OCI-LY7 (cell line): ENCODE measurements at regions not wholly inside any gene's neighbourhood (a gene's known extent, or its start where the extent isn't known, plus 50 kb on each side); places are given as distances from the start of the nearest gene placed in this dataset.

ENCODE experiments used
- BruUV-seq: library from RNA; stranded (reverse); fragments of 400-500 nt; replicated peaks from 2 replicates; lab custom pipeline; 2021; lab: Mats Ljungman, UMichigan
- CTCF ChIA-PET: fragments of 300-600 bp; sonication (Branson Sonifier 250); formaldehyde crosslinking; loops from one replicate; lab custom pipeline; 2022; ENCODE audit warnings: antibody characterized with exemption; ENCODE audit not compliant: unreplicated experiment; lab: Charles Lee
- POLR2A ChIA-PET: fragments of 300-600 bp; sonication (Branson Sonifier 250); formaldehyde crosslinking; loops from one replicate; lab custom pipeline; 2022; ENCODE audit warnings: antibody characterized with exemption; lab: Charles Lee
- DNase-seq: peaks from one replicate; pipeline ENCODE4 v3.0.0-alpha.2; 2015; ENCODE audit warnings: low spot score
- H2AFZ ChIP-seq: fragments of 200-600 bp; sonication (generic), shearing (Covaris generic); 2 replicates; pipeline ENCODE4 v1.6.1; 2014; ENCODE audit warnings: mild to moderate bottlenecking, antibody characterized with exemption, low read length, moderate library complexity
- H3K27ac ChIP-seq: fragments of 200-600 bp; sonication (generic); 2 replicates; pipeline ENCODE4 v1.5.1; 2014; ENCODE audit warnings: mixed run types, low read depth, mild to moderate bottlenecking, moderate library complexity, low read length, inconsistent platforms; ENCODE audit not compliant: poor library complexity, severe bottlenecking
- H3K36me3 ChIP-seq: fragments of 200-600 bp; sonication (generic); 2 replicates; pipeline ENCODE4 v1.6.1; 2014; ENCODE audit warnings: mild to moderate bottlenecking, antibody characterized with exemption, low read length, moderate library complexity, mixed read lengths; ENCODE audit not compliant: insufficient read depth
- H3K4me1 ChIP-seq: fragments of 200-600 bp; sonication (generic); 2 replicates; pipeline ENCODE4 v1.5.1; 2014; ENCODE audit warnings: mild to moderate bottlenecking, low read length; ENCODE audit not compliant: insufficient read depth, poor library complexity, severe bottlenecking
- H3K4me2 ChIP-seq: fragments of 200-600 bp; sonication (generic); 2 replicates; pipeline ENCODE4 v1.6.1; 2014; ENCODE audit warnings: mild to moderate bottlenecking, low read length
- H3K4me3 ChIP-seq: fragments of 200-600 bp; sonication (generic); 2 replicates; pipeline ENCODE4 v1.5.1; 2014; ENCODE audit warnings: mild to moderate bottlenecking, low read depth, low read length; ENCODE audit not compliant: poor library complexity, severe bottlenecking
- H3K79me2 ChIP-seq: fragments of 200-600 bp; sonication (generic); 2 replicates; pipeline ENCODE4 v1.6.1; 2016; ENCODE audit warnings: low read depth, mild to moderate bottlenecking, low read length, moderate library complexity, mixed read lengths; ENCODE audit not compliant: insufficient read depth
- H3K9me2 ChIP-seq: fragments of 200-600 bp; sonication (generic); 2 replicates; pipeline ENCODE4 v1.6.1; 2016; ENCODE audit warnings: mild to moderate bottlenecking, low read length, mixed read lengths; ENCODE audit not compliant: insufficient read depth
- H3K9me3 ChIP-seq: fragments of 200-600 bp; sonication (generic); 2 replicates; pipeline ENCODE4 v1.6.1; 2014; ENCODE audit warnings: mild to moderate bottlenecking, mixed run types, low read length, mixed read lengths
- H4K20me1 ChIP-seq: fragments of 200-600 bp; sonication (generic); 2 replicates; pipeline ENCODE4 v1.6.1; 2014; ENCODE audit warnings: mild to moderate bottlenecking, antibody characterized with exemption, low read length, moderate library complexity, mixed read lengths; ENCODE audit not compliant: insufficient read depth
- CTCF ChIP-seq: fragments of 200-600 bp; sonication (generic); conservative IDR thresholded peaks from 2 replicates; pipeline ENCODE4 v1.5.1; 2014; ENCODE audit warnings: mild to moderate bottlenecking, antibody characterized with exemption, low read length, moderate library complexity, mixed read lengths
- EZH2phosphoT487 ChIP-seq: fragments of 200-600 bp; sonication (generic); IDR thresholded peaks from 2 replicates; pipeline ENCODE4 v1.6.1; 2018; ENCODE audit warnings: low read depth, borderline replicate concordance, mild to moderate bottlenecking, mixed run types, antibody characterized with exemption, low read length, moderate library complexity, mixed read lengths
- intact Hi-C: fragments of 100-400 bp; cut with micrococcal nuclease; formaldehyde crosslinking; loops from one replicate; pipeline ENCODE4 v1.10.0; 2022; ENCODE audit not compliant: unreplicated experiment

- Histone ChIP-seq H4K20me1 (no peaks in the 10 kb centered on the region), H3K9me2 (no peaks in the 10 kb centered on the region), H3K27ac (no peak overlapping the region), H3K36me3 (no peaks in the 10 kb centered on the region), H3K4me1 (no peaks in the 10 kb centered on the region), H2AFZ (no peak overlapping the region), H3K4me2 (no peak overlapping the region), H3K4me3 (no peak overlapping the region), H3K79me2 (no peaks in the 10 kb centered on the region), H3K9me3 (no peaks in the 10 kb centered on the region)
- TF ChIP-seq CTCF (0 out of 2 replicates have a peak, but pooled peaks have one; percentile 22), EZH2phosphoT487 (no peak)
- intact Hi-C loops: no loop called here
- BruUV-seq: no TSS peak
- POLR2A ChIA-PET: no interaction called here
- no peak for DNase-seq
- CTCF ChIA-PET: no interaction called here
Measured at GRCh38 chr10:63770523-63770922, 249.3 kb downstream of the REEP3 start.

GRCh38 chr10:63772491-63772890 lies 251.3 kb downstream of the REEP3 start:
- TF ChIP-seq CTCF (no peak), EZH2phosphoT487 (no peak)
- ChIA-PET CTCF (no interaction called here), POLR2A (interaction anchor here (0.7 kb wide), 1 partner anchor 635 kb away, joined by 5 read pairs; no protein-coding TSS in a partner anchor)
- H3K4me2 ChIP-seq: no peak overlapping the region
- no peaks in the 10 kb centered on the region for H4K20me1 ChIP-seq
- no peaks in the 10 kb centered on the region for H3K79me2 ChIP-seq
- DNase-seq: no peak
- no peaks in the 10 kb centered on the region for H3K9me2 ChIP-seq
- H3K4me3 ChIP-seq: no peak overlapping the region
- no peaks in the 10 kb centered on the region for H3K36me3 ChIP-seq
- BruUV-seq: no TSS peak
- intact Hi-C loops: no loop called here
- no peak overlapping the region for H2AFZ ChIP-seq
- H3K4me1 ChIP-seq: no peaks in the 10 kb centered on the region
- H3K27ac ChIP-seq: no peak overlapping the region
- H3K9me3 ChIP-seq: no peaks in the 10 kb centered on the region

GRCh38 chr10:63773106-63773505 lies 251.9 kb downstream of the REEP3 start:
- CTCF ChIA-PET: no interaction called here
- DNase-seq: no peak
- H3K9me3 ChIP-seq: no peaks in the 10 kb centered on the region
- intact Hi-C loops: no loop called here
- no peak overlapping the region for H3K4me2 ChIP-seq
- H4K20me1 ChIP-seq: no peaks in the 10 kb centered on the region
- no TSS peak for BruUV-seq
- TF ChIP-seq EZH2phosphoT487 (no peak), CTCF (no peak)
- POLR2A ChIA-PET: interaction anchor here (0.5 kb wide), 1 partner anchor 315 kb away, joined by 3 read pairs; no protein-coding TSS in a partner anchor
- no peaks in the 10 kb centered on the region for H3K9me2 ChIP-seq
- no peaks in the 10 kb centered on the region for H3K36me3 ChIP-seq
- H3K27ac ChIP-seq: no peak overlapping the region
- H3K4me1 ChIP-seq: no peaks in the 10 kb centered on the region
- no peak overlapping the region for H2AFZ ChIP-seq
- H3K79me2 ChIP-seq: no peaks in the 10 kb centered on the region
- H3K4me3 ChIP-seq: no peak overlapping the region
